ENCODE measurements at regions not wholly inside any gene's neighbourhood (a gene's known extent, or its start where the extent isn't known, plus 50 kb on each side); places are given as distances from the start of the nearest gene placed in this dataset.
"Not testable (repeated sequence)": the region's sequence is repeated elsewhere in the genome, so short reads cannot be mapped to it uniquely, and the experiment has no call there.

- no peak for DNase-seq (ENCODE audit: low read depth in 2 of 2)
Observed at GRCh38 chr12:131313635-131314034, 359.9 kb downstream of the ADGRD1 start.

GRCh38 chr12:131314524-131315090 is 360.9 kb downstream of the ADGRD1 start:
- no peak for DNase-seq (ENCODE audit: low read depth in 2 of 2)

DNA sequence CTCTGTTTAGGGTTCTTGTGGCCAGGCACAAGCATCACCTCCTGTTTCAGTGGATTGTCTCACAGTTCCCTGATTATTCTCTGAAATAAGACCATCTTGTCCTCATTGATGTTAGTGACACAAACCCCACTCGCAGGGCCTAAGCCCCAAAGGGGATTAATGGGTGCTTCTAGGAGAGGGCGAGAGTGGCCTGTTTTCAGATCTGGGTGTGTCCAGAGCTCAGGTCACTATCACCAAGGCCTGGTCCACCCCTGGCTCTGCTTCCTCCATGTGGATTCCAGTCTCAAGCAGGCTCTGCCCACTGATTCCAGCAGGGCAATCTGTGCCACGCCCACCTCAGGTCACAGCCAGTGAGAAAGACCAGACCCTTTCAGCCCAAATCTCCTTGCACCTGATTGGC is 361.9 kb downstream of the ADGRD1 start:
- no peak for DNase-seq (ENCODE audit: low read depth in 2 of 2)

DNA sequence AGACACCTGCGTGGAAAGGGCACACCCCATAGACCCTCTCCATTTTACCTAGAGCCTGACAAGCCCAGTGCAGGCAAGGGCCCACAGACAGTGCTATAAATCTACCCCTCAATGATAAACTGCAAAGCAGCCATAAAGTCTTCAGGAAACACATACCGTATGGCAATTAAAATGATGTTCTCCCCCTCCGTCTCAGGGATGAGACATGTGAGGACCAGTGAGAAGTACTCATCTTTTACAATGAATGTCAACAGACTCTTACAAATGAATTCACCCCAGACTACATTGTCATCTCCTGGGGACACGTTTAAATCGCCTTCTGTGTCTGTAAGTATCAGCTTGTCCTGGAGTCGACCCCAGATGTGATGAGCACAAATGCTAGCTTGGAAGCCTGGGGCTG is 362.7 kb downstream of the ADGRD1 start:
- DNase-seq (ENCODE audit: low read depth in 2 of 2), result no peak

DNA sequence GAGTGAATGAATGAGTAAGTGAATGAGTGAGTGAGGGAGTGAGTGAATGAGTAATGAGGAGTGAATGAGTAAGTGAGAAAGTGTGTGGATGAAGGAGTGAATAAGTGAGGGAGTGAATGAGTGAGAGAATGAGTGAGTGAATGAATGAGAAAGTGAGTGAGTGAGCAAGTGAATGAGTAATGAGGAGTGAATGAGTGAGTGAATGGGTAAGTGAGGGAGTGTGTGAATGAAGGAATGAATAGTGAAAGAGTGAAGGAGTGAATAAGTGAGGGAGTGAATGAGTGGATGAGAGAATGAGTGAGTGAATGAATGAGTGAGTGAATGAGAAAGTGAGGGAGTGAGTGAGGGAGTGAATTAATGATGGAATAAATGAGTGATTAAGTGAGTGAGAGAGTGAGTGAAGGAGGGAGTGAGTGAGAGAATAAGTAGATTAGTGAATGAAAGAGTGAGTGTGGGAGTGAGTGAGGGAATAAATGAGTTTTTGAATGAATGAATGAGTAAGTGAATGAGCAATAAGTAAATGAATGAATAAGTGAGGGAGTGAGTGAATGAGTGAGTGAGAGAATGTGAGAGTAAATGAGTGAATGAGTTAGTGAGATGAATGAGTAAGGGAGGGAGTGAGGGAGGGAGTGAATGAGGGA is 364.5 kb downstream of the ADGRD1 start:
- no peak for DNase-seq (ENCODE audit: low read depth in 2 of 2)

DNA sequence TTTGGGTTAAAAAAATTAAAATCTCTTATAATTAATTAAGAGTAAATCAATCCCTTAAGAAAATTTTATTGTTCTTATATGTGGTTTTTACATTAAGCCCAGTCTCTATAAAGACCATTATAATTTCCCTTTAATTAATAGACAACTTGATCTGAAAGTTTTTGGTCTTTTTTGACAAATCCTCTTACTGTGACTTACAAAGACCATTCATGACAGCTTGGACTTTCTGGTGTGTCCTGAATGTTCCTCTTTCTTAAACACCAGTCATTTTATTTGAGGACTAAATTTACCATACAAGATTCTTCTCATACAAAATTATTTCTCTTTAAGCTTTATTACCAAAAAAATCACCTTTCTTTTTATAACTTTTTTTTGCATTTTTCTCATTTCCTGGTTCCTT is 368.3 kb downstream of the ADGRD1 start:
- DNase-seq (ENCODE audit: low read depth in 2 of 2), result no peak

DNA sequence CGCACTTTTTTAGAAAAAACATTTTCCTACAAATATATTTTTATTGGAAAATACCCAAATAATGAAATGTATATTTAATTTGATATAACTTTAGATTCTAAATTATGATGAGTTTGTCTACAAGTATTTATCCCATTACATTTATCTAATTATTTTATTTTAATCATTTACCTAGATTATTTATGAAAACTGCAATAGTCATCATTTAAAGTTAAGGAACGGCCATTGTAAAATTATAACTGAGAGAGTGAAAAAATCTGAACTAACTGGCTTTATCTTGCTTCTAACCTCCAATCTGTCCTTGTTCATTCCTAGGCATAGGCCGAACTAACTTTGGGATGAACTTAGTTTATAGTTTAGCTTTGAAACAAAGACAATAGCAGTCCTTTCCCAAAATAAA is 368.8 kb downstream of the ADGRD1 start:
- DNase-seq (ENCODE audit: low read depth in 2 of 2), result not testable (repeated sequence)

GRCh38 chr12:131323879-131324278 is 370.2 kb downstream of the ADGRD1 start:
- no peak for DNase-seq (ENCODE audit: low read depth in 2 of 2)

DNA sequence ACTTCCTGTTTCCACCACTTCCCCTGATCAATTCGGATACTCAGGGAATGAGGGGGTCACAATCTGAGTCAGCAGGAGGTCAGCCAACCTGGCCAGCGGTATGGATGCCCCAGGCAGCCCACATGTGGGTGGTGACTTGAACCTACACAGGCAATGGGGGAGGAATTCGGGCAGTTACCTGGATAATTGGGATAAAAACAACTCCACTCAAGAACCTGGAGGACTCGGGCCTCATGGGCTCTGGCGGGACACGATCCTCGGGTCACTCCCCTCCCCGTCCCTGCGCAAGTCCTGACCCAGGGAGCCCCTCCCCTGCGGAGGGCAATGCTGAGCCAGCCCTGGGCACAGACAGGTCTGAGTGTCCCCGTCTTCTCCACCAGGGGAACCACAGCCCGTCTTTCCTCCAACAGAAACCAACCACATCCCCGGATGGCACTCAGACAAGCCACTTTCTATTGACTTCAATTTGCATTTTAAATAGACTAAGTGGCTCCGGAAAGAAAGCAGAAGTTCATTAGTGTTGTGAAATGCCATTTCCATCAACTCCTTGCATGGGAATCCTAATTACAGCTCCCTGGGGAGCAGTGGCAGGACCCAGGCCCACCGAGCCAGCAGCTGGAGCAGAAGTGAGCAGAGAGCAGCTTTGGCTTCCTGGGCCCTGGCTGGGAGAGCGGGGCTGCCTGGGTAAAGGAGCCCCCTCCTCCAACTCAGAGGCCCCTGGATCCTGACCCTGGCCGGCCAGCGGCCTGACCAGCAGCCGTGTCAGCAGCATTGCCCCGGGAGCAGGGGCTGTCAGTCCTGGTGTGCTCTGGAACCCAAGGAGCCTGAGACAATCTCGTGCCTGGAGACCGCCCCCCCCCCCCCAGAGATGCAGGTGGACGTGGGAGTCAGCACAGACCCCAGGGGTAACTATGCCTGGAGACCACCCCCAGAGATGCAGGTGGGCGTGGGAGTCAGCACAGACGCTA is 374.1 kb downstream of the ADGRD1 start:
- DNase-seq (ENCODE audit: low read depth in 2 of 2), result no peak

GRCh38 chr12:131328861-131329845 is 375.4 kb downstream of the ADGRD1 start:
- DNase-seq (ENCODE audit: low read depth in 2 of 2), result not testable (repeated sequence)

- no peak for DNase-seq (ENCODE audit: low read depth in 2 of 2)
Observed at GRCh38 chr12:131330106-131330815, 376.6 kb downstream of the ADGRD1 start.

GRCh38 chr12:131331148-131331750 is 377.5 kb downstream of the ADGRD1 start:
- no peak for DNase-seq (ENCODE audit: low read depth in 2 of 2)

GRCh38 chr12:131332224-131332623 is 378.5 kb downstream of the ADGRD1 start:
- no peak for DNase-seq (ENCODE audit: low read depth in 2 of 2)

- DNase-seq (ENCODE audit: low read depth in 2 of 2), result no peak
Observed at GRCh38 chr12:131333136-131333535, 377.8 kb upstream of the SFSWAP start.

GRCh38 chr12:131333621-131334440 is 377.1 kb upstream of the SFSWAP start:
- no peak for DNase-seq (ENCODE audit: low read depth in 2 of 2)

- no peak for DNase-seq (ENCODE audit: low read depth in 2 of 2)
Observed at GRCh38 chr12:131334835-131335234, 376.1 kb upstream of the SFSWAP start.

- no peak for DNase-seq (ENCODE audit: low read depth in 2 of 2)
Observed at GRCh38 chr12:131335456-131335855, 375.4 kb upstream of the SFSWAP start.

GRCh38 chr12:131337861-131338260 is 373.0 kb upstream of the SFSWAP start:
- DNase-seq (ENCODE audit: low read depth in 2 of 2), result not testable (repeated sequence)

DNA sequence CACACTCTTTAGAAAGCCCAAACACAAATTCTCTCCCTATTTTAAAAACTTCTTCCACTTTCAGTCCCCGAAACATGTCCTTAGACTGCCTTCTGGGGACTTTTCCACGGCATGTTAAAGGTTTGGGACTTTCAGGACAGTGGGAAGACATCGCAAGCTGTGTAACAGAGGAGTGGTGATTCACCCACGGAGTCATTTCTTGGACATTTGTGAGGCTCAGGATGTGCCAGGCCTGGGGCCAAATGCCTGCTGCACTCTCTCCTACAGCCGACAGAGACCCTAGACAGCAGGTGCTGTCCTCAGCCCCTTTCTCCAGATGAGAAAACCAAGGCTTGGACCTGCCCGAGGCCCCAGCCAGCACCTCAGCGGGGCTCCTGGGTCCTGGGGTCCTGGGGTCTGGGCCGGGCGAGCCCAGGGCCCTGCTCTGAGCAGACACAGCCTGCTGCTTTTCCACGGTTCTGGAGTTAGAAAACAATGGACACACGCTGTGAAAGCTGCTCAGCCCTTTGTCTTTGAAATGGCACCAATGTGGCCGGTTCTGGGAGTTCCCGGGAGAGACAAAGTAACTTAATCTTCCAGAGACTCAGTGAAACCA is 370.2 kb upstream of the SFSWAP start:
- no peak for DNase-seq (ENCODE audit: low read depth in 2 of 2)
